ENCODE measurements at regions not wholly inside any gene's neighbourhood (a gene's known extent, or its start where the extent isn't known, plus 50 kb on each side); places are given as distances from the start of the nearest gene placed in this dataset.

GRCh38 chr9:3074247-3074646 lies 230.4 kb upstream of the PUM3 start:
- Histone ChIP-seq H3K9me3 (ENCODE audit: low read depth) (no peaks in the 10 kb centered on the region), H3K9me2 (replicated peaks; ENCODE audit: insufficient read depth) (no peaks in the 10 kb centered on the region), H3K4me1 (ENCODE audit: insufficient read depth) (no peaks in the 10 kb centered on the region), H2AFZ (no peak overlapping the region), H3K27ac (no peak overlapping the region), H3K79me2 (no peaks in the 10 kb centered on the region), H3K36me3 (replicated peaks; ENCODE audit: insufficient read depth, low read depth) (no peaks in the 10 kb centered on the region), H3K27me3 (no peaks in the 10 kb centered on the region), H4K20me1 (ENCODE audit: insufficient read depth, poor library complexity, severe bottlenecking) (no peaks in the 10 kb centered on the region), H3K4me2 (no peak overlapping the region), H3K4me3 (no peak overlapping the region)
- no peak for DNase-seq (ENCODE audit: low spot score)
- TF ChIP-seq EZH2 (IDR thresholded peaks at IDR 0.05; ENCODE audit: borderline replicate concordance), result no peak
- no peak for TF ChIP-seq CTCF (IDR thresholded peaks at IDR 0.05; ENCODE audit: poor library complexity)
- TF ChIP-seq EZH2phosphoT487 (IDR thresholded peaks at IDR 0.05; ENCODE audit: low read depth, severe bottlenecking, unreplicated experiment), result no peak
- WGBS (ENCODE audit: low lambda C conversion rate, missing lambda C conversion rate), result 82% methylated on average over 5 of the region's 5 CpGs

GRCh38 chr9:3066591-3066990 lies 222.7 kb upstream of the PUM3 start:
- no peak overlapping the region for H3K4me3 ChIP-seq
- no peaks in the 10 kb centered on the region for H3K9me3 ChIP-seq (ENCODE audit: low read depth)
- TF ChIP-seq EZH2 (IDR thresholded peaks at IDR 0.05; ENCODE audit: borderline replicate concordance), result no peak
- no peak for TF ChIP-seq EZH2phosphoT487 (IDR thresholded peaks at IDR 0.05; ENCODE audit: low read depth, severe bottlenecking, unreplicated experiment)
- no peak for TF ChIP-seq CTCF (IDR thresholded peaks at IDR 0.05; ENCODE audit: poor library complexity)
- H3K79me2 ChIP-seq, result no peaks in the 10 kb centered on the region
- no peak for DNase-seq (ENCODE audit: low spot score)
- no peaks in the 10 kb centered on the region for H3K27me3 ChIP-seq
- no peaks in the 10 kb centered on the region for H4K20me1 ChIP-seq (ENCODE audit: insufficient read depth, poor library complexity, severe bottlenecking)
- H3K27ac ChIP-seq, result no peak overlapping the region
- no peaks in the 10 kb centered on the region for H3K9me2 ChIP-seq (replicated peaks; ENCODE audit: insufficient read depth)
- H3K36me3 ChIP-seq (replicated peaks; ENCODE audit: insufficient read depth, low read depth), result no peaks in the 10 kb centered on the region
- WGBS (ENCODE audit: low lambda C conversion rate, missing lambda C conversion rate), result 42% methylated on average over 1 of the region's 1 CpG
- no peak overlapping the region for H2AFZ ChIP-seq
- H3K4me2 ChIP-seq, result no peak overlapping the region
- H3K4me1 ChIP-seq (ENCODE audit: insufficient read depth), result no peaks in the 10 kb centered on the region

- no peaks in the 10 kb centered on the region for H3K4me1 ChIP-seq (ENCODE audit: insufficient read depth)
- TF ChIP-seq EZH2phosphoT487 (IDR thresholded peaks at IDR 0.05; ENCODE audit: low read depth, severe bottlenecking, unreplicated experiment), result no peak
- TF ChIP-seq CTCF (IDR thresholded peaks at IDR 0.05; ENCODE audit: poor library complexity), result no peak
- no peak for TF ChIP-seq EZH2 (IDR thresholded peaks at IDR 0.05; ENCODE audit: borderline replicate concordance)
- no peaks in the 10 kb centered on the region for H4K20me1 ChIP-seq (ENCODE audit: insufficient read depth, poor library complexity, severe bottlenecking)
- DNase-seq (ENCODE audit: low spot score), result no peak
- no peak overlapping the region for H3K4me2 ChIP-seq
- H2AFZ ChIP-seq, result no peak overlapping the region
- H3K27ac ChIP-seq, result no peak overlapping the region
- no peaks in the 10 kb centered on the region for H3K9me3 ChIP-seq (ENCODE audit: low read depth)
- H3K36me3 ChIP-seq (replicated peaks; ENCODE audit: insufficient read depth, low read depth), result no peaks in the 10 kb centered on the region
- 88% methylated on average over 3 of the region's 3 CpGs for WGBS (ENCODE audit: low lambda C conversion rate, missing lambda C conversion rate)
- no peaks in the 10 kb centered on the region for H3K79me2 ChIP-seq
- H3K27me3 ChIP-seq, result no peaks in the 10 kb centered on the region
- no peak overlapping the region for H3K4me3 ChIP-seq
- no peaks in the 10 kb centered on the region for H3K9me2 ChIP-seq (replicated peaks; ENCODE audit: insufficient read depth)
These were observed 216.0 kb upstream of the PUM3 start for GRCh38 chr9:3059781-3060468.
